ENCODE measurements at regions not wholly inside any gene's neighbourhood (a gene's known extent, or its start where the extent isn't known, plus 50 kb on each side); places are given as distances from the start of the nearest gene placed in this dataset.
A peak's percentile ranks its signal among the peaks of the same experiment; 100 is the strongest.

- Histone ChIP-seq H3K9me3 (replicated peaks in 1 of 11) (no peaks in the 10 kb centered on the region), H3K36me3 (no peaks in the 10 kb centered on the region), H3K4me3 (no peak overlapping the region), H3K4me1 (peaks cover 0 to 3% (median 0%) of the 10 kb centered on the region in 10 experiments; a peak in 1 of 20 replicates), H3K9ac (no peak overlapping the region), H3K27me3 (no peaks in the 10 kb centered on the region), H4K20me1 (no peaks in the 10 kb centered on the region), H3K4me2 (no peak overlapping the region), H3K27ac (no peak overlapping the region)
- no peak for TF ChIP-seq Cebpa-rat (IDR thresholded peaks at IDR 0.05)
Observed at GRCh38 chr2:14720319-14720718, 87.8 kb downstream of the LRATD1 start.

- Histone ChIP-seq H3K36me3 (no peaks in the 10 kb centered on the region), H3K27ac (no peak overlapping the region), H3K27me3 (no peaks in the 10 kb centered on the region), H3K9me3 (replicated peaks in 1 of 11) (no peaks in the 10 kb centered on the region), H3K4me2 (no peak overlapping the region), H3K4me3 (no peak overlapping the region), H3K9ac (no peak overlapping the region), H4K20me1 (no peaks in the 10 kb centered on the region), H3K4me1 (peaks cover 0 to 4% (median 0%) of the 10 kb centered on the region in 10 experiments; a peak in 1 of 20 replicates)
- no peak for TF ChIP-seq Cebpa-rat (IDR thresholded peaks at IDR 0.05)
Observed at GRCh38 chr2:14720739-14721138, 88.2 kb downstream of the LRATD1 start.

- peaks cover 0 to 4% (median 0%) of the 10 kb centered on the region in 10 experiments; a peak in 1 of 20 replicates for H3K4me1 ChIP-seq
- no peaks in the 10 kb centered on the region for H3K9me3 ChIP-seq (replicated peaks in 1 of 11)
- no peak for TF ChIP-seq Cebpa-rat (IDR thresholded peaks at IDR 0.05)
- H3K4me2 ChIP-seq = no peak overlapping the region
- H4K20me1 ChIP-seq = no peaks in the 10 kb centered on the region
- no peak overlapping the region for H3K9ac ChIP-seq
- H3K27me3 ChIP-seq = no peaks in the 10 kb centered on the region
- no peak overlapping the region for H3K4me3 ChIP-seq
- H3K36me3 ChIP-seq = no peaks in the 10 kb centered on the region
- no peak overlapping the region for H3K27ac ChIP-seq
Observed at GRCh38 chr2:14722904-14723570, 90.5 kb downstream of the LRATD1 start.

GRCh38 chr2:14723684-14724083, 91.2 kb downstream of the LRATD1 start:
- TF ChIP-seq Cebpa-rat (IDR thresholded peaks at IDR 0.05) = peak in 1 of 11 experiments; percentile 67; a peak in 1 of 22 replicates

GRCh38 chr2:14735696-14736095, 103.2 kb downstream of the LRATD1 start:
- H3K4me3 ChIP-seq = no peak overlapping the region
- no peak for TF ChIP-seq Cebpa-rat (IDR thresholded peaks at IDR 0.05)
- H3K9ac ChIP-seq = no peak overlapping the region
- no peaks in the 10 kb centered on the region for H3K27me3 ChIP-seq
- H4K20me1 ChIP-seq = no peaks in the 10 kb centered on the region
- H3K4me1 ChIP-seq = no peaks in the 10 kb centered on the region
- H3K27ac ChIP-seq = no peak overlapping the region
- no peak overlapping the region for H3K4me2 ChIP-seq
- no peaks in the 10 kb centered on the region for H3K36me3 ChIP-seq
- H3K9me3 ChIP-seq (replicated peaks in 1 of 11) = no peaks in the 10 kb centered on the region

More at GRCh38 chr2:14723684-14724083, 91.2 kb downstream of the LRATD1 start:
- H3K9ac ChIP-seq = no peak overlapping the region
- no peak overlapping the region for H3K27ac ChIP-seq
- H3K4me3 ChIP-seq = no peak overlapping the region
- H3K27me3 ChIP-seq = no peaks in the 10 kb centered on the region
- no peaks in the 10 kb centered on the region for H3K9me3 ChIP-seq (replicated peaks in 1 of 11)
- no peaks in the 10 kb centered on the region for H4K20me1 ChIP-seq
- no peak overlapping the region for H3K4me2 ChIP-seq
- no peaks in the 10 kb centered on the region for H3K36me3 ChIP-seq
- peaks cover 0 to 4% (median 0%) of the 10 kb centered on the region in 10 experiments; a peak in 1 of 20 replicates for H3K4me1 ChIP-seq

GRCh38 chr2:14737201-14737600, 104.7 kb downstream of the LRATD1 start:
- Histone ChIP-seq H3K4me2 (no peak overlapping the region), H3K27ac (no peak overlapping the region), H3K9ac (no peak overlapping the region), H3K27me3 (no peaks in the 10 kb centered on the region), H3K4me3 (no peak overlapping the region), H4K20me1 (no peaks in the 10 kb centered on the region), H3K36me3 (no peaks in the 10 kb centered on the region), H3K4me1 (no peaks in the 10 kb centered on the region), H3K9me3 (replicated peaks in 1 of 11) (no peaks in the 10 kb centered on the region)
- no peak for TF ChIP-seq Cebpa-rat (IDR thresholded peaks at IDR 0.05)

GRCh38 chr2:14743861-14744260, 111.3 kb downstream of the LRATD1 start:
- Histone ChIP-seq H3K9ac (no peak overlapping the region), H3K27me3 (no peaks in the 10 kb centered on the region), H3K27ac (no peak overlapping the region), H3K4me2 (no peak overlapping the region), H3K4me3 (no peak overlapping the region), H3K36me3 (no peaks in the 10 kb centered on the region), H3K9me3 (replicated peaks in 1 of 11) (peaks cover 0 to 8% (median 0%) of the 10 kb centered on the region in 11 experiments; a peak in 2 of 22 replicates), H4K20me1 (no peaks in the 10 kb centered on the region), H3K4me1 (no peaks in the 10 kb centered on the region)
- no peak for TF ChIP-seq Cebpa-rat (IDR thresholded peaks at IDR 0.05)

GRCh38 chr2:14745288-14746076, 113.0 kb downstream of the LRATD1 start:
- Histone ChIP-seq H3K27ac (no peak overlapping the region), H3K9ac (no peak overlapping the region), H3K36me3 (no peaks in the 10 kb centered on the region), H3K4me3 (no peak overlapping the region), H3K4me2 (no peak overlapping the region), H3K4me1 (no peaks in the 10 kb centered on the region), H3K27me3 (no peaks in the 10 kb centered on the region), H4K20me1 (no peaks in the 10 kb centered on the region), H3K9me3 (replicated peaks in 1 of 11) (peaks cover 0 to 8% (median 0%) of the 10 kb centered on the region in 11 experiments; a peak in 2 of 22 replicates)
- no peak for TF ChIP-seq Cebpa-rat (IDR thresholded peaks at IDR 0.05)

GRCh38 chr2:14746133-14746532, 113.6 kb downstream of the LRATD1 start:
- no peak overlapping the region for H3K27ac ChIP-seq
- H3K9ac ChIP-seq = no peak overlapping the region
- H3K4me1 ChIP-seq = no peaks in the 10 kb centered on the region
- no peak overlapping the region for H3K4me3 ChIP-seq
- H3K9me3 ChIP-seq (replicated peaks in 1 of 11) = peaks cover 0 to 8% (median 0%) of the 10 kb centered on the region in 11 experiments; a peak in 2 of 22 replicates
- TF ChIP-seq Cebpa-rat (IDR thresholded peaks at IDR 0.05) = no peak
- H4K20me1 ChIP-seq = no peaks in the 10 kb centered on the region
- H3K4me2 ChIP-seq = no peak overlapping the region
- H3K36me3 ChIP-seq = no peaks in the 10 kb centered on the region
- no peaks in the 10 kb centered on the region for H3K27me3 ChIP-seq
